ENCODE measurements at regions not wholly inside any gene's neighbourhood (a gene's known extent, or its start where the extent isn't known, plus 50 kb on each side); places are given as distances from the start of the nearest gene placed in this dataset.

DNA sequence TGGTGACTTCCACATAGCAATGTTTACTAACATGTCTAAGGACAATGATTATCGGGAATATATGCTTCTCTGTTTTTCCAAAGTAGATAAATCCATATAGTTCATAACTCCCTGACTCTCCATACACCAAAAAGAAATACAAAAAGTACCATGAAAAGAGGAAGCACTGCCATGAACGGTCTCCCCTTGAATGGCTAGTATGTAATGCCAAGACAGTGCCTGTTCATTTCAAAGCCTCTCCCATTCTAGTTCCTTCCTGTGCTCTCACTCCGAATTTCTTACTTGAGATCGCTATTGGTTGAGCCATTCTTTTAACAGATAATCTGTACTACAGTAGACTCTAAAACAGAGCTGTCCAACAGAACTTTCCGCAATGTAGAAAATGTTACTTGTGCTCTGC is 54.8 kb upstream of the EDN1 start:
- no peak for DNase-seq
- Histone ChIP-seq H3K4me3 (no peak overlapping the region), H3K4me1 (peaks cover 0 to 8% (median 3%) of the 10 kb centered on the region in 4 donors), H3K36me3 (no peaks in the 10 kb centered on the region), H3K27ac (no peak overlapping the region), H3K9me3 (no peaks in the 10 kb centered on the region), H3K27me3 (no peaks in the 10 kb centered on the region)
- TF ChIP-seq POLR2A (IDR thresholded peaks at IDR 0.05): no peak
- TF ChIP-seq, protein P1, sequence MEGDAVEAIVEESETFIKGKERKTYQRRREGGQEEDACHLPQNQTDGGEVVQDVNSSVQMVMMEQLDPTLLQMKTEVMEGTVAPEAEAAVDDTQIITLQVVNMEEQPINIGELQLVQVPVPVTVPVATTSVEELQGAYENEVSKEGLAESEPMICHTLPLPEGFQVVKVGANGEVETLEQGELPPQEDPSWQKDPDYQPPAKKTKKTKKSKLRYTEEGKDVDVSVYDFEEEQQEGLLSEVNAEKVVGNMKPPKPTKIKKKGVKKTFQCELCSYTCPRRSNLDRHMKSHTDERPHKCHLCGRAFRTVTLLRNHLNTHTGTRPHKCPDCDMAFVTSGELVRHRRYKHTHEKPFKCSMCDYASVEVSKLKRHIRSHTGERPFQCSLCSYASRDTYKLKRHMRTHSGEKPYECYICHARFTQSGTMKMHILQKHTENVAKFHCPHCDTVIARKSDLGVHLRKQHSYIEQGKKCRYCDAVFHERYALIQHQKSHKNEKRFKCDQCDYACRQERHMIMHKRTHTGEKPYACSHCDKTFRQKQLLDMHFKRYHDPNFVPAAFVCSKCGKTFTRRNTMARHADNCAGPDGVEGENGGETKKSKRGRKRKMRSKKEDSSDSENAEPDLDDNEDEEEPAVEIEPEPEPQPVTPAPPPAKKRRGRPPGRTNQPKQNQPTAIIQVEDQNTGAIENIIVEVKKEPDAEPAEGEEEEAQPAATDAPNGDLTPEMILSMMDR (IDR thresholded peaks at IDR 0.05): no peak

DNA sequence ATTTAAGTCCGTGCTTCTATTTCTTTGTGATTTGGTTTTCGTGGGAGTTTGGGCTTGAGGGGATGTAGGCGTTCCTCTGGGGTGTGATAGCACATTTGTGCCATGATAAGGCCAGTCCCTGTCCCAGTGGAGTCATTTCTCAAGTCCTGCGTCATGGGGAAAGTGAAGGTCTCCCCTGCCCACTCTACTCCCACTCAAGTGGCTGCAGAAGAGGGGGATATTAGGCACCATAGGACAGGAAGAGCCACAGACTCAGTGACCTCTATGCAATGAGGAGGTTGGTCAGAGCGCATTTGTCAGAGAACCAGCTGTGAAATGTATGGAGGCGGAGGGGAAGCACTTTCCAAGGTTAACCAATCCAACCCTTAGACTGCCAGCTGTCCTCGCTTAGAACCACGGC is 51.9 kb upstream of the EDN1 start:
- no peak for DNase-seq
- H3K36me3 ChIP-seq: no peaks in the 10 kb centered on the region
- H3K27me3 ChIP-seq: no peaks in the 10 kb centered on the region
- H3K9me3 ChIP-seq: no peaks in the 10 kb centered on the region
- H3K4me3 ChIP-seq: no peak overlapping the region
- no peak overlapping the region for H3K27ac ChIP-seq
- TF ChIP-seq, protein P1 (IDR thresholded peaks at IDR 0.05): no peak
- TF ChIP-seq POLR2A (IDR thresholded peaks at IDR 0.05): no peak
- H3K4me1 ChIP-seq: peaks cover 0 to 19% (median 3%) of the 10 kb centered on the region in 4 donors
